Suprapubic skin (tissue), 4 donors: ENCODE measurements at regions not wholly inside any gene's neighbourhood (a gene's known extent, or its start where the extent isn't known, plus 50 kb on each side); places are given as distances from the start of the nearest gene placed in this dataset.

ENCODE experiments used
- DNase-seq, 2 donors: peaks; one replicate each; pipeline ENCODE4 v3.0.0-alpha.2; 2019; ENCODE audit warnings: low spot score in 2 of 2
- H3K27ac ChIP-seq: fragments of 200-600 bp; sonication (generic); one replicate; pipeline ENCODE4 v1.5.1; 2019
- H3K27me3 ChIP-seq: fragments of 200-600 bp; sonication (generic); one replicate; pipeline ENCODE4 v1.5.1; 2019
- H3K36me3 ChIP-seq: fragments of 200-600 bp; sonication (generic); one replicate; pipeline ENCODE4 v1.5.1; 2019
- H3K4me1 ChIP-seq: fragments of 200-600 bp; sonication (generic); one replicate; pipeline ENCODE4 v1.5.1; 2019
- H3K4me3 ChIP-seq: fragments of 200-600 bp; sonication (generic); one replicate; pipeline ENCODE4 v1.5.1; 2019; ENCODE audit warnings: mild to moderate bottlenecking
- H3K9me3 ChIP-seq: fragments of 200-600 bp; sonication (generic); one replicate; pipeline ENCODE4 v1.5.1; 2019
- EP300 ChIP-seq: sonication (generic); formaldehyde crosslinking; IDR thresholded peaks from one replicate; pipeline ENCODE4 v1.6.1; 2017; ENCODE audit warnings: antibody characterized with exemption
- POLR2A ChIP-seq, 2 donors: fragments of 450-650 bp; IDR thresholded peaks; one replicate each; pipeline ENCODE4 v1.6.1; 2017; ENCODE audit warnings: antibody characterized with exemption in 2 of 2, mild to moderate bottlenecking in 2 of 2, moderate library complexity in 2 of 2
- POLR2AphosphoS5 ChIP-seq, 3 donors: sonication (generic); formaldehyde crosslinking; IDR thresholded peaks; one replicate each; pipeline ENCODE4 v1.6.1; 2017; ENCODE audit warnings: antibody characterized with exemption in 3 of 3
- WGBS: methylation state at CpG from one replicate; pipeline ENCODE4 v1.1.5; 2018; 5-methylcytosine and 5-hydroxymethylcytosine counted together
- TF ChIP-seq, protein P1 (sequence below), 2 donors: fragments of 200-600 bp in 1 of 2; fragments of 450-650 bp in 1 of 2; sonication (generic) in 1 of 2; IDR thresholded peaks; one replicate each; pipeline ENCODE4 v1.5.1; 2016 to 2019; ENCODE audit warnings: antibody characterized with exemption in 2 of 2, mild to moderate bottlenecking in 1 of 2, moderate library complexity in 1 of 2

DNA sequence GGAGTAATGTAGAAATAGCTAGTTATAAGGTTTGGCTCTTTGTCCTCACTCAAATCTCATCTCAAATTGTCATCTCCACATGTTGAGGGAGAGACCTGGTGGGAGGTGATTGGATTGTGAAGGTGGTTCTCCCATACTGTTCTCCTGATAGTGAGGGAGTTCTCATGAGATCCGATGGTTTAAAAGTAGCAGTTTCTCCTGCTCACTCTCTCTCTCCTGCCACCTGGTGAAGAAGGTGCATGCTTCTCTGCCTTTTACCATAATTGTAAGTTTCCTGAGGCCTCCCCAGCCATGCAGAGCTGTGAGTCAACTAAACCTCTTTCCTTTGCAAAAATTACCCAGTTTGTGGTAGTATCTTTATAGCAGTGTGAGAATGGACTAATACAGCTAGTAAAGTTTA lies 849.4 kb downstream of the DACH1 start:
- 31% methylated on average over 1 of the region's 1 CpG for WGBS
- H3K9me3 ChIP-seq, result no peaks in the 10 kb centered on the region
- H3K36me3 ChIP-seq, result no peaks in the 10 kb centered on the region
- no peaks in the 10 kb centered on the region for H3K4me1 ChIP-seq
- no peak for DNase-seq
- H3K27me3 ChIP-seq, result no peaks in the 10 kb centered on the region
- TF ChIP-seq POLR2A (IDR thresholded peaks at IDR 0.05), result no peak
- TF ChIP-seq EP300, result no peak
- TF ChIP-seq, protein P1, sequence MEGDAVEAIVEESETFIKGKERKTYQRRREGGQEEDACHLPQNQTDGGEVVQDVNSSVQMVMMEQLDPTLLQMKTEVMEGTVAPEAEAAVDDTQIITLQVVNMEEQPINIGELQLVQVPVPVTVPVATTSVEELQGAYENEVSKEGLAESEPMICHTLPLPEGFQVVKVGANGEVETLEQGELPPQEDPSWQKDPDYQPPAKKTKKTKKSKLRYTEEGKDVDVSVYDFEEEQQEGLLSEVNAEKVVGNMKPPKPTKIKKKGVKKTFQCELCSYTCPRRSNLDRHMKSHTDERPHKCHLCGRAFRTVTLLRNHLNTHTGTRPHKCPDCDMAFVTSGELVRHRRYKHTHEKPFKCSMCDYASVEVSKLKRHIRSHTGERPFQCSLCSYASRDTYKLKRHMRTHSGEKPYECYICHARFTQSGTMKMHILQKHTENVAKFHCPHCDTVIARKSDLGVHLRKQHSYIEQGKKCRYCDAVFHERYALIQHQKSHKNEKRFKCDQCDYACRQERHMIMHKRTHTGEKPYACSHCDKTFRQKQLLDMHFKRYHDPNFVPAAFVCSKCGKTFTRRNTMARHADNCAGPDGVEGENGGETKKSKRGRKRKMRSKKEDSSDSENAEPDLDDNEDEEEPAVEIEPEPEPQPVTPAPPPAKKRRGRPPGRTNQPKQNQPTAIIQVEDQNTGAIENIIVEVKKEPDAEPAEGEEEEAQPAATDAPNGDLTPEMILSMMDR (IDR thresholded peaks at IDR 0.05), result no peak
- no peak for TF ChIP-seq POLR2AphosphoS5 (IDR thresholded peaks at IDR 0.05)
- no peak overlapping the region for H3K27ac ChIP-seq
- no peak overlapping the region for H3K4me3 ChIP-seq

DNA sequence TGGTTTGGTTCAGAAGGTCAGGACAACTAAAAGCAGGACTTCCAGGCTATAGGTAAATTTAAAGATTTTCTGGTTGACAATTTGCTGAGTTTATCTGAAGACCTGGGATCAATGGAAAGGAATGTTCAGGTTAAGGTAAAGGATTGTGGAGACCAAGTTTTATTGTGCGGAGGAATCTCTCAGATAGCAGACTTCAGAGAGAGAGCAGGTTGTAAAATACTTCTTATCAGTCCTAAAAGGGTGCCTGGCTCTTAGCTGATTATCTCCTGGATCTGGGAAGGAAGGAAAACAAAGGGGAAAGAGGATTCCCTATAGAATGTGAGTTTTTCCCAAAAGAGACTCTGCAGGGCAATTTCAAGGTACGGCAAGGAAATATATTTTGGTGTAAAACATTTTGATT lies 851.5 kb downstream of the DACH1 start:
- Histone ChIP-seq H3K4me3 (no peak overlapping the region), H3K27me3 (no peaks in the 10 kb centered on the region), H3K9me3 (no peaks in the 10 kb centered on the region), H3K36me3 (no peaks in the 10 kb centered on the region), H3K27ac (no peak overlapping the region), H3K4me1 (no peaks in the 10 kb centered on the region)
- DNase-seq, result no peak
- 79% methylated on average over 2 of the region's 2 CpGs for WGBS
- TF ChIP-seq POLR2A (IDR thresholded peaks at IDR 0.05) (no peak), EP300 (no peak), POLR2AphosphoS5 (IDR thresholded peaks at IDR 0.05) (no peak)
- TF ChIP-seq, protein P1 (IDR thresholded peaks at IDR 0.05), result no peak

DNA sequence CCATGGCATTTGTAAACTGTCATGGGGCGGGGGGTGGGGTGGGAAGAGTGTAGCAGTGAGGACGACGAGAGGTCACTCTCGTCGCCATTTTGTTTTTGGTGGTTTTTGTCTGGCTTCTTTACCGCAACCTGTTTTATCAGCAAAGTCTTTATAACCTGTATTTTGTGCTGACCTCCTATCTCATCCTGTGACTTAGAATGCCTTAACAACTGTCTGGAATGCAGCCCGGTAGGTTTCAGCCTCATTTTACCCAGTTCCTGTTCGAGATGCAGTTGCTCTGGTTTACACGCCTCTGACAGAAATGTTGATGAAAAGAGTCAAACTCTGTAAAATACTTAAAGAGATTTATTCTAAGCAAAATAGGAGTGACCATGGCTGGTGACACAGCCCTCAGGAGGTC lies 852.0 kb downstream of the DACH1 start:
- WGBS, result 36% methylated on average over 9 of the region's 9 CpGs
- H3K27me3 ChIP-seq, result no peaks in the 10 kb centered on the region
- H3K9me3 ChIP-seq, result no peaks in the 10 kb centered on the region
- no peak for DNase-seq
- TF ChIP-seq, protein P1 (IDR thresholded peaks at IDR 0.05), result no peak
- TF ChIP-seq POLR2A (IDR thresholded peaks at IDR 0.05), result no peak
- TF ChIP-seq POLR2AphosphoS5 (IDR thresholded peaks at IDR 0.05), result no peak
- no peak for TF ChIP-seq EP300
- H3K4me1 ChIP-seq, result no peaks in the 10 kb centered on the region
- H3K36me3 ChIP-seq, result no peaks in the 10 kb centered on the region
- peak overlapping the region; percentile 35 for H3K4me3 ChIP-seq
- no peak overlapping the region for H3K27ac ChIP-seq

DNA sequence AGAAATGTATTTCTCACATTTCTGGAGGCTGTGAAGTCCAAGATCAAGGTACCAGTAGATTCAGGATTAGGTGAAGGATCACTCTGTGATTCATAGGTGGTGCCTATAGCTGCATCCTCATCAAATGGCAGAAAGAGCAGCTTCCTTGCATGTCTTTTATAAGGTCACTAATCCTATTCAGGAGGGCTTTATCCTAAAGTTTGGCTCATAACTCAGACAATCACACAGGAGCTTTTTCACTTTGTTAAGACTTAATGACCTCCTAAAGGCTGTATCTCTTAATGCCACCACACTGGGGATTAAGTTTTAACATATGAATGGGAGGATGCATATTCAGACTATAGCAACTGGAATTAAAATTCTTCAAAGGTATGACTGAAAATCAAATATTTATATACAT lies 861.1 kb downstream of the DACH1 start:
- Histone ChIP-seq H3K36me3 (no peaks in the 10 kb centered on the region), H3K4me3 (no peak overlapping the region), H3K4me1 (no peaks in the 10 kb centered on the region), H3K27ac (no peak overlapping the region), H3K9me3 (no peaks in the 10 kb centered on the region), H3K27me3 (no peaks in the 10 kb centered on the region)
- DNase-seq, result no peak
- TF ChIP-seq, protein P1 (IDR thresholded peaks at IDR 0.05), result no peak
- TF ChIP-seq POLR2A (IDR thresholded peaks at IDR 0.05) (no peak), EP300 (no peak), POLR2AphosphoS5 (IDR thresholded peaks at IDR 0.05) (no peak)

DNA sequence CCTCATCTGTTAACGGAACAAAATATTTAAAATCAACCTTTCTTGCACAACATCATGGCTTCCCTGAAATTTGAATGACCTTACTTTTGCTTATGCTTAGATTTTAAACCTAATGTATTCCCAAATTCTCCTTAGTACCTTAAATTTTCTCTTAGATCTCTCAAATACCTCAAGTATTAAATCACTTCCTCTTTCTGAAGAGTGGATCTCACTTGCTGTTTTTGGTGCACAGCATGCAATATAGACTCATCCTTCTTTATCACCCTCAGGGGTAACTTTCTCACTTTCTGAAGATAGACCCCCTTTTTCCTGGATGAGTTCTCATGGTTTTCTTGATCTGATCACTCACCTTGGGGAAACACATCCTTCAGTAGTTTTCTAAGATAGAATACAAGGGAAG lies 871.7 kb downstream of the DACH1 start:
- TF ChIP-seq, protein P1 (IDR thresholded peaks at IDR 0.05), result no peak
- TF ChIP-seq EP300 (no peak), POLR2AphosphoS5 (IDR thresholded peaks at IDR 0.05) (no peak), POLR2A (IDR thresholded peaks at IDR 0.05) (no peak)
- Histone ChIP-seq H3K9me3 (no peaks in the 10 kb centered on the region), H3K27ac (no peak overlapping the region), H3K4me3 (no peak overlapping the region), H3K27me3 (no peaks in the 10 kb centered on the region), H3K36me3 (no peaks in the 10 kb centered on the region), H3K4me1 (no peaks in the 10 kb centered on the region)
- DNase-seq, result no peak
- 90% methylated on average over 1 of the region's 1 CpG for WGBS
